H1 (cell line): ENCODE measurements at regions not wholly inside any gene's neighbourhood (a gene's known extent, or its start where the extent isn't known, plus 50 kb on each side); places are given as distances from the start of the nearest gene placed in this dataset.

Experiments used
- CTCF ChIA-PET: fragments of 300-600 bp; sonication (Branson Sonifier 250); formaldehyde crosslinking; loops from one replicate; lab custom pipeline; 2021; ENCODE audit not compliant: partially characterized antibody; lab: Charles Lee
- POLR2A ChIA-PET: fragments of 300-600 bp; sonication (Branson Sonifier 250); formaldehyde crosslinking; loops from one replicate; lab custom pipeline; 2021; ENCODE audit warnings: inconsistent platforms; ENCODE audit not compliant: partially characterized antibody; lab: Charles Lee
- DNase-seq, 2 experiments: peaks; one replicate each; pipeline versions ENCODE4 v3.0.0 to v3.0.0-alpha.2; 2010 to 2022; ENCODE audit warnings: low spot score in 2 of 2, low read depth in 1 of 2, mixed read lengths in 1 of 2
- FAIRE-seq: peaks from 2 replicates; lab custom pipeline; 2011; peaks lifted over from hg19 to GRCh38; lab: Jason Lieb, UNC
- H2AFZ ChIP-seq: 2 replicates; pipeline ENCODE4 v1.8.1; 2012; ENCODE audit warnings: low read length, inconsistent platforms
- H2AK5ac ChIP-seq: 2 replicates; pipeline ENCODE4 v1.6.1; 2013; ENCODE audit warnings: low read depth, low read length
- H2BK120ac ChIP-seq: replicated peaks from 2 replicates; pipeline ENCODE3; 2013; ENCODE audit warnings: low read depth, low read length, inconsistent platforms
- H2BK12ac ChIP-seq: 2 replicates; pipeline ENCODE4 v1.6.1; 2013; ENCODE audit warnings: low read depth, low read length
- H2BK15ac ChIP-seq: 2 replicates; pipeline ENCODE4 v1.6.1; 2013; ENCODE audit warnings: low read length
- H2BK20ac ChIP-seq: 2 replicates; pipeline ENCODE4 v1.6.1; 2013; ENCODE audit warnings: low read length
- H2BK5ac ChIP-seq: 2 replicates; pipeline ENCODE4 v1.6.1; 2013; ENCODE audit warnings: low read depth, low read length
- H3K14ac ChIP-seq: 2 replicates; pipeline ENCODE4 v1.6.1; 2013; ENCODE audit warnings: inconsistent platforms; ENCODE audit not compliant: insufficient read length
- H3K18ac ChIP-seq: 2 replicates; pipeline ENCODE4 v1.6.1; 2013; ENCODE audit warnings: low read length; ENCODE audit errors: extremely low read depth
- H3K23ac ChIP-seq: 2 replicates; pipeline ENCODE4 v1.6.1; 2013; ENCODE audit warnings: inconsistent platforms; ENCODE audit not compliant: insufficient read length
- H3K23me2 ChIP-seq: 2 replicates; pipeline ENCODE4 v1.6.1; 2013; ENCODE audit warnings: low read depth, low read length
- H3K27ac ChIP-seq: 2 replicates; pipeline ENCODE4 v1.6.1; 2011; ENCODE audit warnings: low read depth, low read length, inconsistent platforms
- H3K27me3 ChIP-seq, 4 experiments: replicated peaks in 1 of 4; 1 replicate in 1 of 4; 2 replicates in 3 of 4; pipeline versions ENCODE4 v1.6.1 to v1.8.1; 2011 to 2013; ENCODE audit warnings: low read length in 3 of 4, mild to moderate bottlenecking in 3 of 4, inconsistent platforms in 2 of 4, mixed read lengths in 2 of 4, moderate library complexity in 1 of 4; ENCODE audit not compliant: control insufficient read depth in 3 of 4, insufficient read depth in 3 of 4; ENCODE audit errors: extremely low read depth in 1 of 4
- H3K36me3 ChIP-seq, 4 experiments: 2 replicates each; pipeline versions ENCODE4 v1.6.1 to v1.8.1; 2011 to 2013; ENCODE audit warnings: mild to moderate bottlenecking in 4 of 4, low read length in 3 of 4, moderate library complexity in 2 of 4, control low read depth in 1 of 4, inconsistent platforms in 1 of 4; ENCODE audit not compliant: insufficient read depth in 4 of 4, control insufficient read depth in 2 of 4
- H3K4ac ChIP-seq: replicated peaks from 2 replicates; pipeline ENCODE3; 2013; ENCODE audit warnings: low read length, low read depth, mixed read lengths, inconsistent platforms; ENCODE audit not compliant: insufficient read length
- H3K4me1 ChIP-seq, 4 experiments: replicated peaks in 1 of 4; 1 replicate in 1 of 4; 2 replicates in 3 of 4; pipeline versions ENCODE4 v1.6.1 to v1.8.1; 2011 to 2013; ENCODE audit warnings: low read length in 3 of 4, inconsistent platforms in 2 of 4, mixed read lengths in 1 of 4; ENCODE audit not compliant: insufficient read depth in 4 of 4, control insufficient read depth in 3 of 4
- H3K4me2 ChIP-seq, 2 experiments: 2 replicates each; pipeline versions ENCODE4 v1.6.1 to v1.8.1; 2011 to 2013; ENCODE audit warnings: low read depth in 2 of 2, low read length in 2 of 2, control low read depth in 1 of 2, inconsistent platforms in 1 of 2, mild to moderate bottlenecking in 1 of 2; ENCODE audit not compliant: insufficient read depth in 1 of 2
- H3K4me3 ChIP-seq, 4 experiments: fragments of 200-600, 300-600 bp in 1 of 4; sonication (generic), shearing (Covaris generic), sonication (Bioruptor Twin) in 1 of 4; 2 replicates each; pipeline versions ENCODE4 v1.5.1 to v1.8.1; 2011 to 2016; ENCODE audit warnings: low read length in 4 of 4, low read depth in 3 of 4, control low read depth in 2 of 4, inconsistent platforms in 2 of 4, mild to moderate bottlenecking in 2 of 4, mixed read lengths in 1 of 4, moderate library complexity in 1 of 4; ENCODE audit not compliant: insufficient read depth in 2 of 4; ENCODE audit errors: extremely low read depth in 1 of 4
- H3K56ac ChIP-seq: replicated peaks from 2 replicates; pipeline ENCODE3; 2013; ENCODE audit warnings: low read depth, mild to moderate bottlenecking, mixed read lengths, low read length, inconsistent platforms; ENCODE audit not compliant: insufficient read length
- H3K79me1 ChIP-seq: 2 replicates; pipeline ENCODE4 v1.6.1; 2013; ENCODE audit warnings: low read depth, low read length, control low read depth
- H3K79me2 ChIP-seq, 2 experiments: 2 replicates each; pipeline versions ENCODE4 v1.6.1 to v1.8.1; 2012 to 2013; ENCODE audit warnings: low read length in 2 of 2, mild to moderate bottlenecking in 2 of 2, inconsistent platforms in 1 of 2; ENCODE audit not compliant: insufficient read depth in 2 of 2, control insufficient read depth in 1 of 2
- H3K9ac ChIP-seq, 4 experiments: replicated peaks in 1 of 4; 1 replicate in 1 of 4; 2 replicates in 3 of 4; pipeline versions ENCODE4 v1.6.1 to v1.8.1; 2011 to 2013; ENCODE audit warnings: low read depth in 3 of 4, low read length in 3 of 4, control low read depth in 2 of 4, mild to moderate bottlenecking in 2 of 4, moderate library complexity in 2 of 4, inconsistent platforms in 1 of 4; ENCODE audit errors: extremely low read depth in 1 of 4
- H3K9me3 ChIP-seq, 2 experiments: 2 replicates each; pipeline versions ENCODE4 v1.6.1 to v1.8.1; 2012 to 2013; ENCODE audit warnings: mild to moderate bottlenecking in 2 of 2, moderate library complexity in 2 of 2, control low read depth in 1 of 2, inconsistent platforms in 1 of 2, low read depth in 1 of 2, low read length in 1 of 2, mixed read lengths in 1 of 2; ENCODE audit not compliant: insufficient read depth in 2 of 2
- H4K20me1 ChIP-seq, 2 experiments: replicated peaks in 1 of 2; 2 replicates each; pipeline versions ENCODE3 to v1.8.1; 2011 to 2013; ENCODE audit warnings: inconsistent platforms in 2 of 2, low read length in 2 of 2, mild to moderate bottlenecking in 1 of 2; ENCODE audit not compliant: insufficient read depth in 2 of 2, control insufficient read depth in 1 of 2
- H4K5ac ChIP-seq: 2 replicates; pipeline ENCODE4 v1.6.1; 2013; ENCODE audit warnings: low read length, low read depth, mixed read lengths, inconsistent platforms; ENCODE audit not compliant: insufficient read length
- H4K8ac ChIP-seq: 2 replicates; pipeline ENCODE4 v1.8.0; 2013; ENCODE audit warnings: mild to moderate bottlenecking, moderate library complexity, low read length, inconsistent platforms; ENCODE audit not compliant: insufficient read depth; ENCODE audit errors: extremely low read depth
- H4K91ac ChIP-seq: replicated peaks from 2 replicates; pipeline ENCODE3; 2013; ENCODE audit warnings: low read length, mixed read lengths, inconsistent platforms; ENCODE audit not compliant: insufficient read length
- SP1 ChIP-seq: IDR thresholded peaks from 2 replicates; pipeline ENCODE4 v1.6.1; 2011; ENCODE audit warnings: low read depth, low read length

GRCh38 chr6:86042214-86042613 lies 399.5 kb upstream of the SYNCRIP start:
- Histone ChIP-seq H2BK5ac (no peak overlapping the region), H4K5ac (no peak overlapping the region), H2AK5ac (no peak overlapping the region), H3K79me2 (no peaks in the 10 kb centered on the region), H3K23me2 (no peaks in the 10 kb centered on the region), H2BK20ac (no peak overlapping the region), H3K4me2 (no peak overlapping the region), H2AFZ (no peak overlapping the region), H3K36me3 (no peaks in the 10 kb centered on the region), H3K27me3 (no peaks in the 10 kb centered on the region), H3K27ac (no peak overlapping the region), H4K20me1 (no peaks in the 10 kb centered on the region), H3K23ac (no peak overlapping the region), H2BK15ac (no peak overlapping the region), H3K4me3 (no peak overlapping the region), H2BK12ac (no peak overlapping the region), H3K9me3 (peaks cover 0 to 2% of the 10 kb centered on the region in 2 experiments; a peak in 1 of 4 replicates), H3K4me1 (no peaks in the 10 kb centered on the region), H4K8ac (no peak overlapping the region), H3K56ac (no peak overlapping the region), H4K91ac (no peak overlapping the region), H3K79me1 (no peaks in the 10 kb centered on the region), H2BK120ac (no peak overlapping the region), H3K14ac (no peak overlapping the region), H3K18ac (no peak overlapping the region), H3K9ac (no peak overlapping the region), H3K4ac (no peak overlapping the region)
- FAIRE-seq = no peak
- no peak for DNase-seq
- no peak for TF ChIP-seq SP1
- CTCF ChIA-PET = interaction anchor here (0.6 kb wide), 1 partner anchor 1984 kb away, joined by 3 read pairs; no protein-coding TSS in a partner anchor
- POLR2A ChIA-PET = no interaction called here
